ENCODE measurements at regions not wholly inside any gene's neighbourhood (a gene's known extent, or its start where the extent isn't known, plus 50 kb on each side); places are given as distances from the start of the nearest gene placed in this dataset.

DNA sequence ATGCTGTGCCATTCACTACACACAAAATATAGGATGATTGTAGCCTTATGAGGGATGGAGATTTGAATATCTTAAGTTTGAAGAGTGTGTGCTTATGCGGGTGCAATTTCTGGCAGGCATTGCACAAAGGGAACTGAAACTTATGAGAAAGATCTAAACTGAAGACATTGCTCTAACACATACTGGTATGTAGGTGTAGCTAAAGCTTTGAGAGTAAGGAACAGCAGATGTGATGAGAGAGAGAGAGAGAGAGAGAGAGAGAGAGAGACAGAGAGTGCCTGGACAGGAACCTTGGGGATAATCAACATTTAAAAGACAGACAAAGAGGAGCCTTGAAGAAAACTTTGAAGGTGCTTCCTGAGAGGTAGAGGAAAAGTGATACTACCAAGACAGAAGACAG lies 379.7 kb downstream of the SPRY1 start:
- no peak for DNase-seq

DNA sequence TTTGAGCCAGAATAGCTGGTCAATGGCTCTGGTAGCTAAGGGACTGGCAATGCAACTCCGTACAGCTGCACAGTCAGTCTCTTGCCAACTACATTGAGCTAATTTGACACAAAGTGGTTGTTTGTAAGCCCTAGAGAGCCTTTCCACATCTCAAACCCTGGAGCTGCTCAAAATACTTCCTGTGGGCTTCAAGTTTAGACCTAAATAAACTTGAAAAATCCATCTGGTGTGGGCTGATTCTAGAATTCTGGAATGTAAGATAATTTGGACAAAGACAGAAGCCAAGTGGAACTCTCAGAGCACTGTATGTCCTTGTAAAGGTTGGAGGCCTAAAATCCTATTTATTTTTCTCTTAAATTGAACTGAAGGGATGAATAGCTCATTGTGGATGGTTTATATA lies 380.8 kb downstream of the SPRY1 start:
- no peak for DNase-seq

DNA sequence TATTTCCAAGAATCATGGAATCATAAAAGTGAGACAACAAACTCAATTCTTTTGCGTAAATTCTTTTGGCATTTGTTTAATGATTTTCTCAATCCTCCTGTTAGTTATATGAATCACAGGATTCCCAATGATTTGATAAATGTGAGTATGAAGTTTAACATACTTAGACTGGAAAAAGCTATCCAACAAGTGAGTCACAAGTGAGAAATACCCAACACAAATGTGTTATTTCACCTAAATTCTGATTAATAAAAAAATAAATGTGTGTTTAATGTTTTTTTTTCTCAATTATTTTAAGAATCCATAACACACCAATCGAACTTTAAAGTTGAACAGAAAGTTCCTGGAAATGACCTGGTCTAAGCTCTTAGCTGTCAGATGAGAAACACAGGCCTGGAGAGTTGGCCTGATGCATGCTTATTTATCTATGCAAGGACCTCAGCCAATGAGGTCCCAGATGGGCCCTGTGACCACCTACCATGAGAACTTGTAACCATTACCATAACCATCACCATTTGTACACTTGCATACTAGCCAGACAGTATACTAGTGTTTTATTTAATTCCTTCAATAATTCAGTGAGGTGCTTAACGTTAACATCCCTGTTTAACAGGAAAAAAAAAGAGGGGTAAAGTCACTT lies 386.7 kb downstream of the SPRY1 start:
- DNase-seq, result no peak

DNA sequence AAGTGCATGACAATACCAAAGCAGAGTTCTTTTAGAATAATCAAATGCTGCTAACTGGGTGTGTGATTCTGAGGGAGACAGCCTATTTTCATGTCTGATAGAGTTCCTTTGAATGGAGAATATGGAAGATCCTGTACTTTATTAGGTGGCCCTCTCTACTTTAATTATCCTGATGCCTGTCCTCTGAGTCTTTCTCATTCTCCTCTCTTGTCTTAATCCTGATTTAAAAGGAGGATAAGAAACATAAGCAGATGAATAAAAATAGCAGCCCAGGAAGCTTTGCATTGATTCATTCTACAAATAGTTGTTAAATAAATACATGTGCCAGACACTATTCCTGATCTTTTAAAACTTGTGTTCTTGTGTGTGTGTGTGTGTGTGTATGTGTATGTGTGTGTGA lies 387.3 kb downstream of the SPRY1 start:
- DNase-seq, result no peak

DNA sequence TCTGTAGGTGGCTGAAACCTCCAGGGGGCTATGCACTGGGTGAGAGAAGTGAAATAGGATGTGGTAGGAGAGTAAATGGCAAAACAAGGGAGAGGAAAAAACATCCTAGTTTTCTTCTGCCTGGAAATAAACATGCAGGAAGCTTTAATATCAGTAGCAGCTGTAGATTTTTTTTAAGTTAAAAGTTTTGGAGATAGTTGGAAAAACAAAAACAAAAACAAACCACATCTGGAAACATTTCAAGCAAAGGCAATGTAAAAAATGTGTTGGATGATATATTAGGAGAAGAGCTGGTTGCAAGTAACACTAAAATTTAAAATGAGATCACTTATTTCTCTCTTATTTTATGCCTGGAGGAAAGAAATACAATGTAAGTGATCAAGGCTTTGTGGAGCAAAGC lies 388.0 kb downstream of the SPRY1 start:
- DNase-seq, result no peak

DNA sequence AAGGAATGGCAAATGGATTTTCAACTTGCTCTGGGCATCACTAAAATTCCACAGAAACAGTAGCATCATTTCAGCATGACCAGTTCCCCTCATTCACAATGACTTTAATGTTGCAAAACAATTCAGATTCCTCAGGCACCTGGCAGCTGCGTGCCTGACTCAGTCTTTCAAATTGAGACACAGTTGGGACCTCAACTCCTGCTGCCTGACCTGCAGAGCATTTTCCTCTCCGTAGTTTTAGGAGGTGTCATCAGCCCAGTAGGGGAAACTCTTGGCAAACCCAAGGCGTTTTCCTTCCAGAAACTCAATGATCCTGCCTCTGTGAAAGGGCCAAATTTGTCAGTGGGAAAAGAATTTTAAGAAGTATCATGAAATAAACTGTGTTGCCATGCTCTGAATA lies 388.9 kb downstream of the SPRY1 start:
- no peak for DNase-seq

DNA sequence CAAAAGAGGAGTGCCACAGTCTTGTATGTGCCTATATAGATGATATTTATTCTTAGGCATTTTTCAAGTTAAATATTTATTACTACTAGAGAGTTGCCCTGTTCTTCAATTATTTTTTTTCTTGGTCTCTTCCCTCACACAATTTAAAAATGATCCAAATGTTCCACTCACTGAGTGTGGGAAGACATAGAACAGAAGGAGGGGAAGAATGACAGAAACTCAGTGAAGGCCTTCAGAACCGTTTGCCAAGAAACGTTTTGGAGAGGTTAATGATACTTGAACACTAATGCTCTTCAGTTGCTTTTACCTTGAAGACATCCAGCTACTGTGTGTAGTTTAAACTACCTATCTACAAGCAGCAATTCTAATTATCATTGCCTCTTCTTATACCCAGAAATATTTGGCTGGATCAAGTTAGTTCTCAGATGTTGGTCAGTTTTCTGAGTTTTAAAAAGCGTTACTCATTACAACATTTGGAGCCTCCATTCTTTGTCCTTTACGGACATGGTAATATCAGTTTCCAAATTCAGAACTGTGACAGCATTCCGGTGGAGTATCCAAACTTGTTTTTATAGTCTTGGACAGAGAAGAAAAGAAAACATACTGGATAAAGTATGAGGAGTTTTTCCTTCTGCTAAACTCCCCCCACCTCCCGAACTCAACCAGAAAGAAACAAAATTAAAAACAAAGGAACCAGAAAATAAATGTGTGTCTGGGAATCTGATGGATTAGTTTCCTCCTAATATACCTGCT lies 389.7 kb downstream of the SPRY1 start:
- DNase-seq, result no peak

DNA sequence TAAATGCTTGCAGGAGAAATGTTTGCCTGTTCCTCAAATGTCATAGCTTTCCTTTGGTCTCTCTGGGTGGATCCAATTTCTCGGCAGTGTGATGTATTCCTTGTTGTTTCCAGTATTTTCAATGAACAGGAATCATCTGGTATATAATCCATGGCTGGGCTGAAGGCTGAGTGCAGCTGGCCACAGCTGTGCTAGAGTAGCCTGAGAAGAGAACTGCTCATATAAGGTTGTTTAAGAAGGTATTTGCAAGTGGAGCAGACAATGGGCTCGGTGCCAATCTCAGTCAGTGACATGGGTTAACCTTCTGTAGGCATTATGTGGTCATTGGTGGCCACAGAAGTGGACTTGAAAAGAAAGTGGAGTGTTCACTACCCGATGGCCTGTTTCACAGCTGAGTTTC lies 390.3 kb downstream of the SPRY1 start:
- DNase-seq, result no peak

DNA sequence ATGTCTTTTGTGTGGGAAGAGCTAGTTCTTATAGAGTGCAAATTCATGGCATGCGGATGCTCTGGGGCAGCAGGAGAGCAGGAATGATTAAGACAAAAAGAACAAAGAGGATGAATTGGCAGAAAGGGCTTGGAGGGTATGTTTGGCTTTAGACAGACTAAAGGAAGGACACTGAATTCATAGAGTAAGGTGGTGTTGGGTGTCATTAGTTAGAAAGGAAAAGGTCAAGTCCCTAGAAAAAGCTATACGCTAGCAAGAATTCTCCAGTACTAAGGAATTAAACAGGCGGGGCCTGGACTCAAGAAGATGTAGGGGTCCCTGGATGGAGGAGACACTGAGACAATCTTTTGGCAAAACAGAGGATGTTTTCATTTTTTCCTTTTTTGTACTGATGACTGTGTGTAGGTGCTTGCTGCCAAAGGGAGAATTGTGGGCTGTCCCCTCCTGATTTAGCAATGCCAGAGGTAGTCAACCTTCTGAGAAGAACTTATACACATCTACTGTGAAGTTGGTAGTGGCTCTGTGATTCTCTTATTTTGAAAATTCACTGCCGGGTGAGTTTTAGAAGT lies 391.0 kb downstream of the SPRY1 start:
- no peak for DNase-seq

DNA sequence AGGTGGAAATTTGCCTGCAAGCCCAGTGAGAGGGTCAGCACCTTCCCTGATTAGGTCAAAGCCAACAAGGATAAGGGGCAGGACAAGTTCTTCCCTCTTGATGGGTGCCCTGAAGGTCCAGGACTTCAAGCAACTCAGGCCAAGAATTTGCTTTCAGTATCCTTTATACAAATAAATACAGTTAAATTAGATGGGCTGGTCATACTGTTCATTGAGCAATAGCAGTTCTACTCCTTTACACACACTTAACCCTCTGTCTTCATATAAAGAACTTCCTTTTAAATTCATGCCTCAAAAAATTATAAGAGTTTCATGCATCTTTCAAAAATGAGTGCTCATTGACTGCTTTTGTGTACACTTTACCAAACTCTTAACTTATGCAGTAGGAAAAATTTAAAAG lies 392.0 kb downstream of the SPRY1 start:
- no peak for DNase-seq

DNA sequence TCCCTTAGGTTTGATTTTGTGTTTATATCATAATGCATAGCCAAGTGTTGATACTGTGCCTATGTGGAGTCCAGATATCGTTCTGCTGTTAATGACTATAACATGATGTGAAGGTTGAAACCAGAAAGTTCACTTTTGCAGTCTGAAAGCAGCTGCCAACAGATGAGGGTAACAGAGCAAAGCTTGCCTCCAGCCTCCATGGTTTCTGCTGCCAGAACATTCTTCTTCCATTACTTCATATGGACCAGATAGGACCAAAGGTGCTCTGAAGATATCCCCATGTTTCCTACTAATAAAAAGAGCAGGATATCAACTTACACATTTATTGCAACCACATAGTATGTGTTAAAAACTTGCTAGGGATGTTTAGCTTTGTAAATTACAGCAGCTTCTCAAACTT lies 394.1 kb downstream of the SPRY1 start:
- no peak for DNase-seq

DNA sequence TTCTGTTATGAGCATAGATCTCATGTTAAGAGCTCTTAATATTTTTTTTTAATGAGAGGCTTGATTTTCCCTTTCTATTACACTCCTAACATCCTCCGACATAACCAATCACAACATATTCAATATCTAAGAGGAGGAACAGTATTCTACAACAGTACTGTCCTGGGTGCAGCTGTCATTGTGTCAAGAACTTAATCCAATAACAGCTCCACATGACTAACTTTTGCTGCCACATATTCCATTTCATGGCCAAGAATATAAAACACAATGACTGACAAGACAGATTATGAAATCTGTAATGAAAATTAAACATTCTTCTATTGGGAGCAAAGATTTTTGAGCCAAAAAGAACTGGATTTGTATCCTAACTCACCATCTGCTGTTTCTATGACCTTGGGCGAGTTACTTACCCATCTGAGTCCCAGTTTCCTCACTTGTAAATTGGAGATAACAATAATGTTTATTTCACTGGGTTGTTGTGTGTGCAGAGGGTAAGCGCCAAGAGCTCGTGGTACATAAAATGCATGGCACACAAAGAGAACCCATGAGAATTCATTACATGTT lies 405.6 kb downstream of the SPRY1 start:
- no peak for DNase-seq

DNA sequence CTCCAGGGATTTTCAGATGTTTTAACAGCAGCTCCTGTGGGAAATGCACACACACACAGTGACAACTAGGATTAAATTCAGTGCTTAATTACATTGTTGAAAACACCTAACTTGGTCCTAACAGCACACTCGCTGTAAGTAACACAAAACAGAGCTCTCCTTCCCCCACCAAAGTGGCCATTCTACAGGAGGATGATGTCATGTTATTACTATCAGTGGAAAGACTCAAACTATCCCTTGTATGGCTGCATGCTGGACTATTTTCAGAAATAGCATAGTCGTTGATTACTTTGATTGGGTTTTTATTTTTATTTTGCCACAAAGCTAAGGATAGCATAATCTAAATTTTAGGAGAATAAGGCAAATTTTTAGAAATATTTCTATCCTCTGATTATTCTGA lies 406.3 kb downstream of the SPRY1 start:
- no peak for DNase-seq

DNA sequence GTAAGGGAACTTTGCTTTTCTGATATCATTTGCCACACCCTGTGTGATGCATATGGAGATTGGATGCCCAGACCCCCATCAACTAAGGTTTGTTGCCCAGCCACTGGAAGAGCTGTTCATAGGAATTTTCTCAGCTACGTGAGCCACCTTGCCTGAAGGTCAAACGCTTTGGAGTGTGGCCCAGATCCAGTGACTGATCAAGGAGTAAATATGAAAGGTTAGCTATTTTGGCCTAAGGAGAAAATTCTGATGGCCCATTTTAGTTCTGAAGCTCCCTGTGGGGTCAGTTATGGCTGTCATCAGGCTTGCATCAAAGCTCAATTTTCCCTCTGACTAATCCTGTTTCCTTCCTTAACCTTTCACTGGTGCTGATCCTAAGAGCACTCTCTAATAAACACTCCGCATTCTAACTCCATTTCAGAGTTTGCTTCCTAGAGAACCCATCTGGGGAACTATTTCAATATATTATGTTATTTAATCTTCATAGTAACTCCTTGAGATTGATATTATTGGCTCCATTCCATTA lies 407.7 kb downstream of the SPRY1 start:
- DNase-seq, result no peak

DNA sequence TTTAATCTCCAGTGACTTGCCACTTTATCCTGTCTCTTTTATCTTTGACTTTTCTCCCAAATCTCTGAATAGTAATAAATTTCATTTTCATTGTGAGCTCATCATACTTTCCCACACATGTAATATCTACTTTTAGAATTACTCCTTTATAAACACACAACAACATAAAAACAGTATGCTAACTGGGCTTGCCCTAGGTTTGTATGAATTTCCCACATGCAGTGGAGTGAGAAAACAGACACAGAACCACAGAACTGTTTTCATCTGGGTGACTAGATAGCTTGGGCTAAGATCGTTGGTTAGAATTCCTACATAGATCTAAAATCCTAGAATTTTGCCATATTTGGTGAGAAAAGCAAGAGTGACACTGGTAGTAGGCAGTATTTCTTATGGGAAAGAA lies 409.5 kb downstream of the SPRY1 start:
- DNase-seq, result no peak

DNA sequence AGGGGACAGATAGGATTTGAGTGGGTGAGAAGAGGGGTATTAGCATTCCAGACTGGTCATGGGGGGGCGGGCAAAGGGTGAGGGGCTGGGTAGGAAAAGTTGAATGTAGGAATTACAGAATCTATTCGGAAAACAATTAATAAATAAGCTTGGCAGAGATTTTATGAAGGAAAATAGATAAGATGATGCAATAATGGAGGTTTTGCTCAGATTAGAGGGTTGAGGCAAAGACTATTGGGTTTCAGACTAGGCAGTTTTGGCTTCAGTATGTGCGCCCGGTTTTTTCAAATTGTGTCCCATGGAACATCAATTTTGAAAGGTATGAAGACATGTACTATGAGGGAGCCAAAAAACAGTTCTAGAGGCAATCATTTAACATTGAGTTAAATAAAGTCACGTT lies 410.6 kb downstream of the SPRY1 start:
- DNase-seq, result no peak

DNA sequence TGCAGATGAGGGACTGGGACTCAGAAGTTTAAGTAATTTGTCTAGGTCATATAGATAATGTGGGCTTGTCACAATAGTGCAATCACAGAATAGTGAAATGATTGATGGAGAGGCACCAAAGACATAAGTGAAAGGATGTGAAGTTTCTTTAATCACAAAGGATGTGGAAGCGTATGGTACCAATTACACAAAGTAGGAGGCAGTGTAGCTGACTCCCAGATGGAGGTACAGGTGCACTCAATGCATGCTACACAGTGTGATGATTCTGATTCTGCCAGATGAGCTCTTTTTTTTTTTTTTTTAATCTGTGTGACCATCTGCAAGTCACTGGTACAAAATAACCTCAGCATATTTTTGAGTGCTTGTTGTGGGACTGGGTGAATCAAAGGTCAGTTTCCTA lies 411.3 kb downstream of the SPRY1 start:
- no peak for DNase-seq

DNA sequence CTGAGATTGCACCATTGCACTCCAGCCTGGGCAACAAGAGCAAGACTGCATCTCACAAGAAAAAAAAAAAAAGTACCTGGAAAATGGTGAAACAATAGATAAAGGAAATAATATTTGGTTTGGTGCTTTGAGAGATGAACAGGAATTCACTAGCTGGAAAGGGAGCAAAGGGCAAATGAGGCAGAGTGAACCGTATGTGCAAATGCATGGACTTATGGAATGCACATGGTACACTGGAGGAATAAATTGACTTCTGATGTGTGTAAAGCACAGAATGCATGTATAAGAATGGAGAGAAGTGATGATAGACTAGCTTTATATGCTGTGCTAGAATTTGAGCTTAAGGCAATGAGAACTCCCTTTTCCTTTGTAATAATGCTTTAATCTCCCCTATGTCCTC lies 413.3 kb downstream of the SPRY1 start:
- no peak for DNase-seq

DNA sequence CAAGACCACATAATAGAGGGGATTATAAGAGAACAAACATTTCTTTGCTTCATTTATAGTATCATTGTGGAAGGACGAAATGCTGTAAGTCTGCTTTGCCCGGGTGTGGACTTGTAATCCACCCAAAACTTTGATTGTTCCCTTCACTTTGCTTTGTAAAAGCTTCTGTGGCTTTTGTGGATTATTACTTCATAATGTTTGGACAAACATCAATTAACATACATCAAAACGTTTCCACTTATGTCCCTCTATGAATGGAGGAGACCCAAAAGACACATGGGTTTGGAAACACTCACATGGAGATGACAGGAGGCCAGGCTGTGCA lies 415.4 kb downstream of the SPRY1 start:
- no peak for DNase-seq

DNA sequence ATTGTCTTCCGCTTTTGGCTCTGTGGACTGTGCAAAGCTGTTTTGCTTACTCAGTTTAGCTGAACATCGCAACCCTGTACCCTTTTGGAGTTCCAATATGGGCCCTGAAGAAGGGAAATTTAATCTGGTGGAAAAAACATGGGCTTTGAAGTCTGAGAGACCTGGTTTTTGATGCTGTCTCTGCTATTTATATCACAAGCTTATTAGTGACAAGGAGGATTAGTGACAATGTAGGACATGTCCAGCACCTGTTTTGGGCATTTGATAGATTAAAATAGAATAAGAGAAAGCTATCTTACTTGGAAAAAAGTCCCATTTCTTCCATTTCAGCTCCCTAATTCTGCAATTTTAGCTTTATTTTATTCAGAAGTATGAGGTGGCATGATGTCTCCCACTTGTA lies 417.3 kb downstream of the SPRY1 start:
- no peak for DNase-seq

DNA sequence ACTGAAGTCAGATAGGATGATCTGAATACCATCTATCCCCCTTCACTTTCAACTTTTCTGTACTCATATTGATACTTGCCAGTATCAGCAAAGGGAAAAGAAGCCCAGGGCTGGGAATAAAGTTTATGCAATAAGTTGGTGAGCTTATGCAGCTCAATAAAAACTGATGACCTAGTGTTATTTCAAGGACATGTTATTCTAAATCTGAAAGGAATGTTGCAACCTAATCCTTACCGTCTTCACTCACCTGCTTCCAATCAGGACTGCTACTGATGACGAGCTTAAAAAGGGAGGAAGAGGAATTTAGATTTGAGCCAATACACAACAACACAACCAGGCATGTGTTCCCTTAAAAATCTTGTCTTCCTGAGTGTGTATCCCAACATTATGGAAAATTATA lies 419.9 kb downstream of the SPRY1 start:
- no peak for DNase-seq

DNA sequence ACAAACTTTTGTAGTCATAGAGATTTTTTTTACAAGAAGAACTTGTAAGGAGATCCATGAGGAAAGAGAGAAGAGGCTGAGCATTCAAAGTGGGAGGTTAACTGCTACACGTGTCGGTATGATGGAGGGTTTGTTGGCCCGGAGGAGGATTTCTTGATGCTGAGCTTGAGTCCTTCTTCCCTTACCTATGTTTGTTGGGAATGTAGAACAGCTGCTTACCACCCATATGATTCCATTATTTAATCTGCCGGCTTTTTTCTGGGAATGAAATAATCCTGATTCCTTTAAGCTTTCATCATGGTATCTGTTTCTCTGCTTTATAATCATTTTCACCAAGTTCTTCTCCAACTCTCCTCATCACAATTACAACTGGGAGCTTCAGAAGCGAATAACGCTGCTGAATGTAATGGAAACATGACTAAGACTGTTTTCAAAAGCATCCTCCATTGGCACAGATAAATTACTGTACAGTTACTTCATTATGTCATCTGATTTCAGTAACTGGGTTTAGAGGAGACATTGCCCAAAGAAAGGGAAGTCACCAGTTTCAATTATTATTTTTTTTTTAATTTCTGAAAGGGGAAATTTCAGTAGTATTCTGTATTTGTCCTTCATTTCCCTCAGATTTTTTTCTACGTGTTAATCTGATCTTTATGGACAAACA lies 420.6 kb downstream of the SPRY1 start:
- no peak for DNase-seq

DNA sequence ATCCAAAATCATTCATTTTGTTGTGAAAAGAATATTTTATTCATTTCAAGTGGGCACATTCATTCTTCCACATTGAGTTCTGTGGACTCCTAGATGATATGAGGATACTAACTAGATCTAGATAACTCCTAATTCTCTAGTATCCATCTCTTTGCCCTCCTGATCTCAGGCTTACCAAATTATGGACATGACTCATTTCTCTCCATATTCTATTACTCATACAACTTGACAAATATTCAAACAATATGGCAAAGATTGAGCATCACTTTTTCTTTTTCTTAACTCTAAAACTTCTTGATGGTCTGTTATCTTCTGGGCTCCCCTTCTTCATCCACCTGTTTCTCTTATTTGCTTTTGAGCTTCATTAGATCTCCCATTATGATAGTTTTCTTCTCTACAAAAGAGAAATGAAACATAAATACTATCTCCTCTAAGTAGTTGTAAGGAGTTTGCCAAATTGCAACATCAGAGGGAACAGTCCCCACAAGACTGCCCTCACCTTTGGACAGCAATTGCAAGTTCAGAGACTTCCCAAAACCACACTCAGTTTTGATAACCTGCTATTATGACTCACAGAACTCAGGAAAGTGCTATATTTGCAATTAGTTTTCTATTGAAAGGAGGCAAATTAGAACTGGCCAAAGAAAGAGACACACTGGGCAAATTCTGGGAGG lies 422.9 kb downstream of the SPRY1 start:
- DNase-seq, result no peak
